ENCODE measurements at regions not wholly inside any gene's neighbourhood (a gene's known extent, or its start where the extent isn't known, plus 50 kb on each side); places are given as distances from the start of the nearest gene placed in this dataset.

DNA sequence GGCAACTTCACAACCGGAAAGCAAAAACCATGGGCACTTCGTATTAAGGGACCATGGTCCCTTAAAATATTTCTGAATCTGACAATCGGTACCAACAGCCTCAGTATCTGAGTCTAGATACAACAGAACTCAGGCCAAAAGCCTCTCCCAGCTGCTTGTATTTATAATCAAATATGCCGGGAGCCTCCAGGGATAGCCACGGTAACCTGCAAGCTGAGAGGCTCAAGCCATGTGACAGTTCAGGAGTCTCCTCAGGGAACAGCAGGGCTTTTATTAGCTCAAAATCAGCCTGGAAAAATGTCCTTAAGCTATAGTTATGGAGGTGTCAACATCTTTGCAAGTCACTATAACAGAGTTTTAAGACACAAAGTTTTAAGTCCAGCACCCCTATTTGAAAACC lies 352.8 kb upstream of the GYPC start:
- CTCF ChIA-PET (ENCODE audit: low intra/inter-chr PET ratio, low total read pairs) = no interaction called here
- no TSS peak for BruUV-seq (replicated peaks)
- no peaks in the 10 kb centered on the region for H3K9me3 ChIP-seq (ENCODE audit: low read length)
- H3K9ac ChIP-seq (ENCODE audit: insufficient read depth, low read depth, low read length) = no peak overlapping the region
- TF ChIP-seq, protein P1, sequence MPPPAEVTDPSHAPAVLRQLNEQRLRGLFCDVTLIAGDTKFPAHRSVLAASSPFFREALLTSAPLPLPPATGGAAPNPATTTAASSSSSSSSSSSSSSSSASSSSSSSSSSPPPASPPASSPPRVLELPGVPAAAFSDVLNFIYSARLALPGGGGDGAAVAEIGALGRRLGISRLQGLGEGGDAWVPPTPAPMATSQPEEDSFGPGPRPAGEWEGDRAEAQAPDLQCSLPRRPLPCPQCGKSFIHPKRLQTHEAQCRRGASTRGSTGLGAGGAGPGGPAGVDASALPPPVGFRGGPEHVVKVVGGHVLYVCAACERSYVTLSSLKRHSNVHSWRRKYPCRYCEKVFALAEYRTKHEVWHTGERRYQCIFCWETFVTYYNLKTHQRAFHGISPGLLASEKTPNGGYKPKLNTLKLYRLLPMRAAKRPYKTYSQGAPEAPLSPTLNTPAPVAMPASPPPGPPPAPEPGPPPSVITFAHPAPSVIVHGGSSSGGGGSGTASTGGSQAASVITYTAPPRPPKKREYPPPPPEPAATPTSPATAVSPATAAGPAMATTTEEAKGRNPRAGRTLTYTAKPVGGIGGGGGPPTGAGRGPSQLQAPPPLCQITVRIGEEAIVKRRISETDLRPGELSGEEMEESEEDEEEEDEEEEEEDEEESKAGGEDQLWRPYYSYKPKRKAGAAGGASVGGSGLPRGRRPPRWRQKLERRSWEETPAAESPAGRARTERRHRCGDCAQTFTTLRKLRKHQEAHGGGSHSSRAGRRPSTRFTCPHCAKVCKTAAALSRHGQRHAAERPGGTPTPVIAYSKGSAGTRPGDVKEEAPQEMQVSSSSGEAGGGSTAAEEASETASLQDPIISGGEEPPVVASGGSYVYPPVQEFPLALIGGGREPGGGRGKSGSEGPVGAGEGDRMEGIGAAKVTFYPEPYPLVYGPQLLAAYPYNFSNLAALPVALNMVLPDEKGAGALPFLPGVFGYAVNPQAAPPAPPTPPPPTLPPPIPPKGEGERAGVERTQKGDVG (CRISPR knock-in tag; IDR thresholded peaks at IDR 0.05; ENCODE audit: borderline replicate concordance) = no peak
- TF ChIP-seq NCOR1 (IDR thresholded peaks at IDR 0.05; ENCODE audit: borderline replicate concordance, low read length) = no peak
- H3K36me3 ChIP-seq (replicated peaks in 1 of 2; ENCODE audit: control insufficient read depth in 1 of 2, insufficient read depth in 2 of 2, low read length in 2 of 2) = no peaks in the 10 kb centered on the region
- H3K4me1 ChIP-seq (ENCODE audit: insufficient read depth, low read length) = no peaks in the 10 kb centered on the region
- DNase-seq (ENCODE audit: low spot score) (no peak), ATAC-seq (no peak), FAIRE-seq (no peak)
- WGBS (ENCODE audit: low lambda C conversion rate) = 26% methylated on average over 5 of the region's 5 CpGs
- no peak overlapping the region for H3K27ac ChIP-seq (ENCODE audit: extremely low read length, insufficient read depth, low read length)
- POLR2A ChIA-PET = no interaction called here
- H2AFZ ChIP-seq (ENCODE audit: low read length) = no peak overlapping the region
- H3K4me3 ChIP-seq (replicated peaks in 1 of 3; ENCODE audit: insufficient read depth in 1 of 3, low read depth in 2 of 3, low read length in 3 of 3) = no peak overlapping the region
- intact Hi-C loops (cut with micrococcal nuclease; ENCODE audit: unreplicated experiment) (no loop called here), in situ Hi-C loops (cut with HindIII; ENCODE audit: extremely low pct_ligation_motif_present, low pct_unique_long_range_greater_than_20kb) (no loop called here)
- H4K20me1 ChIP-seq (ENCODE audit: insufficient read depth, low read length) = no peaks in the 10 kb centered on the region
- H3K4me2 ChIP-seq (ENCODE audit: low read depth, low read length) = no peak overlapping the region
- no peaks in the 10 kb centered on the region for H3K27me3 ChIP-seq (ENCODE audit: control insufficient read depth in 1 of 2, insufficient read depth in 2 of 2, low read length in 2 of 2)
- H3K79me2 ChIP-seq (ENCODE audit: insufficient read depth, low read length) = no peaks in the 10 kb centered on the region

DNA sequence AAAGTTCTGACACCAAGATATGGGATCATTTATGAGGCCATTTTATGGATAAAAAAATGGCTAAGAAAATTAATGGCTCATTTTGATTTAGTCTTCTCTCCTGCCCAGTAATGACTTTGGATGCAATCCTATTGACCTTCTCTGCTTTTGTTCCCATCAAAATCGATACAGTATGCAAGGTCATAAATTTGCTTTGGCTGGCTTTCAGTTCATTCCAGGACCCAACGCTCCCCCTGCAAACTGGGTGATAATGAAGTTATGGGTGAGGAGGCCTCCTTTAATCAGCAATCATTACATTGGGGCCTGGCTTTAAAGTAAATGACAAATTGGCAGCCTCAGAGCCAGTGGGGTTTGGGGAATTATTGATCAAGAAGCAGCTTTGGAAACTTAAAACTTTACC lies 351.8 kb upstream of the GYPC start:
- Histone ChIP-seq H3K4me2 (ENCODE audit: low read depth, low read length) (no peak overlapping the region), H3K79me2 (ENCODE audit: insufficient read depth, low read length) (no peaks in the 10 kb centered on the region), H3K4me3 (replicated peaks in 1 of 3; ENCODE audit: insufficient read depth in 1 of 3, low read depth in 2 of 3, low read length in 3 of 3) (no peak overlapping the region), H3K9me3 (ENCODE audit: low read length) (no peaks in the 10 kb centered on the region), H3K9ac (ENCODE audit: insufficient read depth, low read depth, low read length) (no peak overlapping the region), H3K27ac (ENCODE audit: extremely low read length, insufficient read depth, low read length) (no peak overlapping the region), H3K36me3 (replicated peaks in 1 of 2; ENCODE audit: control insufficient read depth in 1 of 2, insufficient read depth in 2 of 2, low read length in 2 of 2) (no peaks in the 10 kb centered on the region), H3K27me3 (ENCODE audit: control insufficient read depth in 1 of 2, insufficient read depth in 2 of 2, low read length in 2 of 2) (no peaks in the 10 kb centered on the region), H4K20me1 (ENCODE audit: insufficient read depth, low read length) (no peaks in the 10 kb centered on the region), H3K4me1 (ENCODE audit: insufficient read depth, low read length) (no peaks in the 10 kb centered on the region), H2AFZ (ENCODE audit: low read length) (no peak overlapping the region)
- 0% methylated on average over 2 of the region's 2 CpGs for WGBS (ENCODE audit: low lambda C conversion rate)
- no peak for TF ChIP-seq HOXD1 (CRISPR knock-in tag; IDR thresholded peaks at IDR 0.05)
- no peak for ATAC-seq
- FAIRE-seq = no peak
- no TSS peak for BruUV-seq (replicated peaks)
- intact Hi-C loops (cut with micrococcal nuclease; ENCODE audit: unreplicated experiment) (no loop called here), in situ Hi-C loops (cut with HindIII; ENCODE audit: extremely low pct_ligation_motif_present, low pct_unique_long_range_greater_than_20kb) (no loop called here)
- DNase-seq (ENCODE audit: low spot score) = no peak
- POLR2A ChIA-PET = no interaction called here
- CTCF ChIA-PET (ENCODE audit: low intra/inter-chr PET ratio, low total read pairs) = no interaction called here

All from HepG2 (cell line).